GM21576 (cell line): ENCODE measurements at regions not wholly inside any gene's neighbourhood (a gene's known extent, or its start where the extent isn't known, plus 50 kb on each side); places are given as distances from the start of the nearest gene placed in this dataset.
"Not testable (repeated sequence)": the region's sequence is repeated elsewhere in the genome, so short reads cannot be mapped to it uniquely, and the experiment has no call there.

ENCODE experiments used
- ATAC-seq: cut with Tn5 transposase; IDR thresholded peaks from one replicate; pipeline ENCODE4 v1.9.1; 2021; ENCODE audit warnings: mild to moderate bottlenecking, moderate library complexity; ENCODE audit not compliant: unreplicated experiment

DNA sequence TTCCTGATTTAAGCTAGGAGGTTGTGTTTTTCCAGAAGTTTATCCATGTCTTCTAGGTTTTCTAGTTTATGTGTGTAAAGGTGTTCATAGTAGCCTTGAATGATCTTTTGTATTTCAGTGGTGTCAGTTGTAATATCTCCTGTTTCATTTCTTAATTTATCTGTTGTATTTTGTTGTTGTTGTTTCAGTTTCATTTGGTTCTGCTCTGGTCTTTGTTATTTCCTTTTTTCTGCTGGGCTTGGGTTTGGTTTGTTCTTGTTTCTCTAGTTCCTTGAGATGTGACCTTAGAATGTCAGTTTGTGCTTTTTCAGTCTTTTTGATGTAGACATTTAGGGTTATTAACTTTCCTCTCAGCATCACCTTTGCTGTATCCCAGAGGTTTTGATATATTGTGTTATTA lies 62.8 kb downstream of the SCP2D1 start:
- not testable (repeated sequence) for ATAC-seq

DNA sequence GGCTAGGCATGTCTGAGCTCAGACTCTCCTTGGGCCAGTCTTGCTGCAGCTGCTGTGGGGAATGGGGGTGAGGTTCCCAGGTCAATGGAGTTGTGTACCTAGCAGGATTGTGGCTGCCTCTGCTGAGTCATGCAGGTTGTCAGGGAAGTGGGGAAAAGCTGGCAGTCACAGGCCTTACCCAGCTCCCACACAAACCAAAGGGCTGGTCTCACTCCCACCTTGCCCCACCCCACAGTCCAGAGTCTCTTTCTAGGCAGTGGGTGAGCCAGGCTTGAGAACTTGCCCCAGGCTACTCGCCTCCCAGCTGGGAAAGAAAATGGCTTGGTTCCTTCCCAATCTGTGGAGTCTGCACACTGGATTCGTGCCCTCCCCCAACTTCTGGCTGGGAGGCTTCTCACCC lies 65.7 kb downstream of the SCP2D1 start:
- ATAC-seq: no peak

DNA sequence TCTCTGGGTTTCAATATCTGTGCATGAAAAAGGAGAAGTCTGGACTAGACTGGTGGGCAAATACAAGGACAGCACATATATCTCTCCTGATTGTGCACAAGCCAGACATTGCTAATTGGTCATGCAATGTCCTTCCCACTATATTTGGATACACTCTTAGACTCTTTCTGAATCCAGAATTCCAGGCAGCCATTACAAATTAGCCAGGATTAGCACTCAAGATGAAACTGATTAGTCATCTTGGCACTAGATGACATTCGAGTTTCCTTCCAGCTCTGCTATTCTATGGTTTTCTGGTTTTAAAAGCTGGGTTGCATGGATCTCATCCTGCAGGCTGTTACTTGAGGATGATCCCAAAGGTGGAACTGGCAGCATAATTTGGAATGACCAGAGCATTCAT lies 73.2 kb downstream of the SCP2D1 start:
- ATAC-seq: no peak

DNA sequence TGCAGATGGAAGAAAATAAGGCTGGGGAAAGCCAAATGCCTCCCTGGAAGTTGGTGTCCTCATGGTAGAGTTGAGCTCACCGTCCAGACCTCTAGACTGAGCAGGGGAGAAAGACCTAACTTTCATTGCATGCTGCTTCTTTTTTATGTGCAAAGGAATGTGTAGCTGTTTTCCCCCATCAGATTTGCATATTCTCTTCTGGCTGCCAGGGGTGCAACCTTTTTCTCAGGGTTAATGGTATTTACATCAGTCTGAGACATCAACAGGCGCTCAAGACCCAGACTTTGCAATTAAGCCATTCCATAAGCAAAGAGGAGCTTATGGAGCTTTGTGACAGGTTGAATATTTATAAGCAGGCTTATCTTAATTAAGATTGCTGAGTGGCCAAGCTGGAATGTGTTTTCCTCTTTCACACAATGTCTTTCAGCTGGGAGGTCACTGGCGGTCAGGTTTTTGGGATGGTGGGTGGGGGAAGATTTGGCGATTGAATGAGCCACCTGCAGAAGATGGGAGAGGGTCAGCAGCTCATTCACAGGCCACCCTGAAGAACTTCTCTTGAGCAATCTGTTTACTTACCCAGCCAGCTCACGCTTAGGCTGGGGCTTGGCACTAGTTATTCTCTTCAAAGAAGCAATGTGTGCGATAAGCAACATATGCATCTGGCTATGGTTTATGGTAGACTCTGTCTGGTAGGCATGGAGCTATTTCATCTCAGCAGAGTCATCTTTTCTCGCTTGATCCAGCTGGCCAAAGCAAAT lies 88.6 kb downstream of the SCP2D1 start:
- ATAC-seq: no peak

DNA sequence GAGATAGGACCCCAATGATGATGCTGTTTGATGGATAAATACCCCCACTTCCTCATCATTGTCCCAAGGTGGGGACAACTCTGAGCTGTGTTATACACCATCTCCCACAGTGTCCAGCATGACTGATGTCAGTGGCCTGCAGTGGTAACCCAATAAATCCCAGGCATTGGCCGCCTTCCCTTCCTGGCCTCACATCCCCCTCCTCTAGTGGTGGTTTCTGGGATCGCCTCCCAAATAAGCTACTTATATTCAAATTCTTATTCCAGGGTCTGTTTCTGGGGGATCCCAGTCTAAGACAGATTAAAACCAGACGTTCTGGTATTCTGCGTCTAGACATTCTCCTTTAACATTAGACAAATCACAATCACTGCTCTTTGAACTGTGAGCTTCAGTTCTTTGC lies 90.6 kb downstream of the SCP2D1 start:
- ATAC-seq: no peak

- no peak for ATAC-seq
These were observed 91.0 kb downstream of the SCP2D1 start for GRCh38 chr20:18904624-18905023.

DNA sequence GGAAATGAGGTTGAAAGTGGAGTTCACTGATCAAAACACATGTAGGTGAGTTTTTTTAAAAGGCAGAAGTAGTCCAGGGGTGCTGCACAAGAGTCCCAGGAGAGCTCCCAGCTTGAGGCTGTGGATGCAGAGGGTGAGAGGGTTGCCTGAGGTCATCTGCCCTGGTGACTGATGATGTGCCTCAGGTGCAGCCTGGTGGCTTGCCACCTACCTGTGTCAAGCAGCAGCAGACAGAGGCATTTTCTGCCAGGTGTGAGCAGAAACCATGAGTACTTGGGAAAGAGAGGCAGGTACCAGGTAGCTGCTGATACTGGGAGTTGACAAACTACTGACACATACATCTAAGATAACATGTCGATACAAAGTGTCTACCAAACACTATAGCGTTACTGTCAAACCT lies 92.5 kb downstream of the SCP2D1 start:
- no peak for ATAC-seq

DNA sequence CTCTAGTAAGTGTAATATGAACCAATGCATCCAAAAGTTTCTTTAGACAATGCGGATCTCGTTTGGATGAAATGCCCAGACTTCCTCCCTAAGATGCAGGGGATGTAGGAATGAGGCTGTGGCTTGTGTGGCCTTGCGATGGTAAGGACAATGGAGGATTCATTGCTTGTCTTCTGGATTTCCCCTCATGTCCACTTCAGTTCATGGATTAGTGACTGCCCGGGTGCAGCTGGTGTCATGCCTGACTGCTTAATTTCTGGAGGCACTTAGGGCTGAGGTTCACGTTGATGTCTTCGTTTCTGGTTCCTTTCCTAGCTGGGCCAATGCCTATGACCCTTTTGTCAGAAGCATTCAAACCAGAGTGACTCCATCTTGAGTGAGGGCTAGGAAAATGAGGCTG lies 93.8 kb downstream of the SCP2D1 start:
- no peak for ATAC-seq

GRCh38 chr20:18908109-18908508 lies 94.5 kb downstream of the SCP2D1 start:
- ATAC-seq: no peak

- ATAC-seq: no peak
These were observed 95.7 kb downstream of the SCP2D1 start for GRCh38 chr20:18909254-18909653.

- ATAC-seq: no peak
These were observed 100.1 kb downstream of the SCP2D1 start for GRCh38 chr20:18913701-18914100.

- ATAC-seq: no peak
These were observed 101.2 kb downstream of the SCP2D1 start for GRCh38 chr20:18914796-18915195.

DNA sequence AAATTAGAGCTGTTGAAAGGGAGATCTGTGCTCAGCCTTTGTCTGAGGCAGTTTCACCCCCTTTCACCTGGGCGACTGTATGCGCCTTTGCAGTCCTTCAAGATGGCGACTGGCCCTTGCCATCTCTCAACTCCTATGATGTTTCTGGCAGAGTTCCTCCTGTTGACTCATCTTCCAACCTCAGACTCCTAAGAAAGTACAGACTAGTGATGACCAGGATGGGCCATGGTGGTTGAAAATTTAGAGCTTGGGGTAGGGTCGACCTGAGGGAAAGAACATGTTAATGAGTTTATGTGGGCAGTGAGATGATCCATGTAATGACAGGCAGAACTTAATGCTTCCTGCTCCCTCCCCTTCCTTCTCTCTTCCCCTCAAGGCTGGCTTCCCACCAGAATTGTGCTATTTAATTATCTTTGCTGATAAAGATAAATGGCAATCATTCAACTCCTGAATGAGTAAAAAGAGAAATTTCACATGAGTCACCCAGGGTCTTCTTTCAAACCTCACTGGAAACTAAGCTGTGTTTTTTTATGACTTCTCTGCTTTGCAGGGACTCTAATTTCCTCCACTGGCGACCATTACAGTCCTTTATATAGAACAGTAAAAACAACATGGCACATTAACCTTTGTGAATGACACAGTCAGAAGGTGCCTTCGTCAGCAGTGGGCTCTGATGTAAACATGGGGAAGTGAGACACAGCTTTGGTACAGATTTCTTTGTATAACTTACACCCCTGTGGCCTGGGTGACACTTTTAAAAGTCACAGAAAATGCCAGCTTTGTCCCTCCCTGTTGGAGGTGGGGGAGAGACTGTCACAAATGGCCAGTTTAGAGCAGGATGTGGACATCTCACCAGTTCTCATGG lies 103.5 kb downstream of the SCP2D1 start:
- no peak for ATAC-seq

- ATAC-seq: no peak
These were observed 106.4 kb downstream of the SCP2D1 start for GRCh38 chr20:18919996-18920395.

DNA sequence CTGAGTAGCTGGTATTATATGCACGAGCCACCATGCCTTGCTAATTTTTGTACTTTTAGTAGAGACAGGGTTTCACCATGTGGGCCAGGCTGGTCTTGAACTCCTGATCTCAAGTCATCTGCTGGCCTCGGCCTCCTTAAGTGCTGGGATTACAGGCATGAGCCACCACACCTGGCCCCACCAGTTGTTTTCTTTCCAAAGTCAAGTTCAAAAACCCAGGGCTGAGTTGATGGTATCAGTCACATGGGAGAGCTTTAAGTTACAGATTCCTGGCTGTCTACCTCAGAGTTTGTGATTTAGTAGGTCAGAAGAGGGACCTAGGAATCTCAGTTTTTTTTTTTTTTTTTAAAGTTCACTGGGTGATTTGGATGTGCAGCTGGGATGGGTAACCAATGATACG lies 107.7 kb downstream of the SCP2D1 start:
- ATAC-seq: no peak

DNA sequence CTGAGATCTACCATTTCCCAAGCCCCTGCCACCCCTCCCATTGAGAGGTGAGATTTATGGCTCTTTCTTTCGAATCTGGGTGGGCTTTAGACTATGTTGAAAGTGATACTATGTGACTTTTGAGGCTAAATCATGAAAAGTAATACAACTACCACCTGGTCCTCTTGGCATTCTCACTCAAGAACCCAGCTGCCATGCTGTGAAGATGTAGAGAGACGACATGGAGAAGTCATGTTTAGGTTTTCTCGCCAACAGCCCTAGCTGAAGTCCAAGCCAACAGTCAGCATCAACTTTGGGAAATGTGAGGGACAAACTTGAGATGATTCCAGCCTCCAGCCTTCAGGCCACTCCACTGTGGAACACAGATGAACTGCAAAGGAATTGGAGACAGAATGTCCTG lies 108.7 kb downstream of the SCP2D1 start:
- no peak for ATAC-seq

GRCh38 chr20:18922898-18923297 lies 109.3 kb downstream of the SCP2D1 start:
- no peak for ATAC-seq

DNA sequence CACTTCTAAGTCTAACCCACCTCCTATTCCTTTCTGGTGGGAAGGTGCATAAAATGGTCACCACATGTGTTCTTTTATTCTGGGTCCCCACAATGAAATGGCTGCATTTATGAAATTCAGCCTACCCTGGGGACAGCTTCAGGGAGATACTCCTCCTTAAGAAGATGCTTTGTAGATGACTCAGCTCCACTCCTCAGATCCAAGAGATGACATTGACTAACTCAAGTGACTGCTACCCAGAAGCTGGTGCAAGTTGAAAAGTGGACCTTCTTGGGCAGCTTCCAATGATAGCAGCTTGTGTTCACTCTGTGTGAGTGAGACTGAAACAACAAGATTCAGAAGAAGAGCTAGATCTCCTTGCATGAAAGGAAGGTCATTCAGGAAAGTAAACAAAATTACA lies 113.4 kb downstream of the SCP2D1 start:
- ATAC-seq: no peak

DNA sequence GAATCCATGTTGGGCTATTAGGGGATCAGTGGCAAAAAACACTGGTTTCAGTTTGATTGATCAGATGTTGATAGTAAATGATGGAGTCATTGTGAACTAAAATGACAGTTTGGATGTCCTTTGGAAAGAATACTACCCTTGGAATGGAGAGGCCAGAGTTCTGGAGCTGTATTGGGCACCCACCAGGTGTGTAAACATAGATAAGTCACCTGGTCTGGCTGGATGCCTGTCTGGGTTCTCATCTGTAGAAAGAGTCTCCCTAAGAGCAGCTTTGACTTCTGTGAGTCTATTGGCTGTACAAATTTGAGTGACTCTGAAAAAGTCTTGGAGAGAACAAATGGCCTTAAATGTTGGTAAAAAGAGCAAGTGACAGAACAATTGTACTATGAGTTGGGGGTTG lies 115.0 kb downstream of the SCP2D1 start:
- no peak for ATAC-seq

GRCh38 chr20:18929800-18930199 lies 116.2 kb downstream of the SCP2D1 start:
- no peak for ATAC-seq

DNA sequence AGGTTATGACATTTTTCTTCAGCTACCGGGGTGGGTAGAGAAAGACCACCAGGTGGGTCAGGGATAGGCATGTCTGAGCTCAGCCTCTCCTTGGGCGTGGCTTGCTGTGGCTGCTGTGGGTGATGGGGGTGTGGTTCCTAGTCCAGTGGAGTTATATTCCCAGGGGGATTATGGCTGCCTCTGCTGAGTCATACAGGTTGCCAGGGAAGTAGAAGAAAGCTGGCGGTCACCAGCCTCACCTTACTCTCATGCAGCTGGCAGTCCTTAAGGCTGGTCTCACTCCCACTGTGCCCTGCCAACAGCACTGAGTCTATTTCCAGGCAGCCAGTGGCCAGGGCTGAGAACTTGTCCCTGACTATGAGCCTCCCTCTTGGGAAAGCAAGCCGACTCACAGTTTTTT lies 130.0 kb downstream of the SCP2D1 start:
- ATAC-seq: no peak

- no peak for ATAC-seq
These were observed 143.3 kb downstream of the SCP2D1 start for GRCh38 chr20:18956890-18957289.
